Activated T-helper 9 cell treated with anti-CD3 and anti-CD28 coated beads, Interleukin-2, amount 50 U/mL, for 16 hours (primary cell): ENCODE measurements at regions not wholly inside any gene's neighbourhood (a gene's known extent, or its start where the extent isn't known, plus 50 kb on each side); places are given as distances from the start of the nearest gene placed in this dataset.
"Not testable (repeated sequence)": the region's sequence is repeated elsewhere in the genome, so short reads cannot be mapped to it uniquely, and the experiment has no call there.

Source experiments
- DNase-seq: peaks from one replicate; pipeline ENCODE4 v3.0.0-alpha.2; 2020; ENCODE audit warnings: low read depth

- DNase-seq, result no peak
Measured at GRCh38 chr2:7530001-7530400, 612.8 kb downstream of the RNF144A start.

- no peak for DNase-seq
Measured at GRCh38 chr2:7539077-7539476, 621.9 kb downstream of the RNF144A start.

GRCh38 chr2:7539760-7540159 lies 622.5 kb downstream of the RNF144A start:
- no peak for DNase-seq

- no peak for DNase-seq
Measured at GRCh38 chr2:7552825-7553570, 635.8 kb downstream of the RNF144A start.

- DNase-seq, result no peak
Measured at GRCh38 chr2:7555260-7555659, 638.0 kb downstream of the RNF144A start.

GRCh38 chr2:7557376-7557775 lies 640.2 kb downstream of the RNF144A start:
- no peak for DNase-seq

- no peak for DNase-seq
Measured at GRCh38 chr2:7559791-7560190, 642.6 kb downstream of the RNF144A start.

- DNase-seq, result no peak
Measured at GRCh38 chr2:7566382-7566881, 649.2 kb downstream of the RNF144A start.

GRCh38 chr2:7567116-7567515 lies 649.9 kb downstream of the RNF144A start:
- not testable (repeated sequence) for DNase-seq

- peak; percentile 19 for DNase-seq
Measured at GRCh38 chr2:7567646-7568045, 650.4 kb downstream of the RNF144A start.

- no peak for DNase-seq
Measured at GRCh38 chr2:7570247-7570646, 653.0 kb downstream of the RNF144A start.

- DNase-seq, result no peak
Measured at GRCh38 chr2:7571701-7572100, 654.5 kb downstream of the RNF144A start.

- no peak for DNase-seq
Measured at GRCh38 chr2:7572450-7572849, 655.2 kb downstream of the RNF144A start.

GRCh38 chr2:7573166-7573825 lies 656.1 kb downstream of the RNF144A start:
- no peak for DNase-seq

- DNase-seq, result no peak
Measured at GRCh38 chr2:7574385-7574784, 657.2 kb downstream of the RNF144A start.

- no peak for DNase-seq
Measured at GRCh38 chr2:7577769-7578168, 660.6 kb downstream of the RNF144A start.

GRCh38 chr2:7584017-7584416 lies 666.8 kb downstream of the RNF144A start:
- DNase-seq, result no peak

GRCh38 chr2:7586898-7587297 lies 669.7 kb downstream of the RNF144A start:
- no peak for DNase-seq

- DNase-seq, result no peak
Measured at GRCh38 chr2:7588295-7588694, 671.1 kb downstream of the RNF144A start.

- DNase-seq, result no peak
Measured at GRCh38 chr2:7592618-7593140, 675.5 kb downstream of the RNF144A start.

- no peak for DNase-seq
Measured at GRCh38 chr2:7593360-7593759, 676.1 kb downstream of the RNF144A start.

- no peak for DNase-seq
Measured at GRCh38 chr2:7594211-7594610, 677.0 kb downstream of the RNF144A start.

- no peak for DNase-seq
Measured at GRCh38 chr2:7595206-7595605, 678.0 kb downstream of the RNF144A start.
